Activated T-helper 1 cell treated with anti-CD3 and anti-CD28 coated beads, Interleukin-12 subunit alpha, Interleukin-12 subunit beta, Interleukin-2, Interleukin-4 antibody, amounts not matched to agents 30 ng/mL and 10 ng/mL and 1 ng/mL, durations not matched to agents 14 hours and 24 hours and 36 hours (primary cell): ENCODE measurements at regions not wholly inside any gene's neighbourhood (a gene's known extent, or its start where the extent isn't known, plus 50 kb on each side); places are given as distances from the start of the nearest gene placed in this dataset.

ENCODE experiments used
- DNase-seq: peaks from one replicate; pipeline ENCODE4 v3.0.0; 2021; ENCODE audit warnings: low spot score
- H3K27ac Mint-ChIP-seq: one replicate; pipeline ENCODE4 v1.8.0; 2021; ENCODE audit warnings: mild to moderate bottlenecking, mixed read lengths
- H3K27me3 Mint-ChIP-seq: one replicate; pipeline ENCODE4 v1.8.0; 2022; ENCODE audit warnings: mild to moderate bottlenecking, moderate library complexity, mixed read lengths; ENCODE audit not compliant: insufficient read depth
- H3K36me3 Mint-ChIP-seq: one replicate; pipeline ENCODE4 v1.8.0; 2021; ENCODE audit warnings: low read depth, mixed read lengths
- H3K4me1 Mint-ChIP-seq: one replicate; pipeline ENCODE4 v1.8.0; 2021; ENCODE audit warnings: low read depth, mixed read lengths
- H3K4me3 Mint-ChIP-seq: one replicate; pipeline ENCODE4 v1.8.0; 2021; ENCODE audit warnings: mild to moderate bottlenecking, moderate library complexity, mixed read lengths
- H3K9me3 Mint-ChIP-seq: one replicate; pipeline ENCODE4 v1.8.0; 2021; ENCODE audit warnings: mixed read lengths
- intact Hi-C: fragments of 100-400 bp; cut with micrococcal nuclease; formaldehyde crosslinking; loops from one replicate; pipeline ENCODE4 v1.15.1; 2024

GRCh38 chr5:128671943-128672342, 133.9 kb upstream of the FBN2 start:
- no peak for DNase-seq
- intact Hi-C loops = no loop called here
- Mint-ChIP-seq H3K9me3 (peaks cover 5% of the 10 kb centered on the region), H3K4me3 (no peak overlapping the region), H3K36me3 (no peaks in the 10 kb centered on the region), H3K4me1 (no peaks in the 10 kb centered on the region), H3K27ac (no peak overlapping the region), H3K27me3 (peaks cover 3% of the 10 kb centered on the region)

GRCh38 chr5:128673000-128673399, 135.0 kb upstream of the FBN2 start:
- Mint-ChIP-seq H3K27me3 (peaks cover 3% of the 10 kb centered on the region), H3K9me3 (peaks cover 5% of the 10 kb centered on the region), H3K4me3 (no peak overlapping the region), H3K36me3 (no peaks in the 10 kb centered on the region), H3K27ac (no peak overlapping the region), H3K4me1 (no peaks in the 10 kb centered on the region)
- DNase-seq = no peak
- intact Hi-C loops = no loop called here

GRCh38 chr5:128673411-128673957, 135.4 kb upstream of the FBN2 start:
- H3K4me3 Mint-ChIP-seq = no peak overlapping the region

GRCh38 chr5:128673970-128674369, 135.9 kb upstream of the FBN2 start:
- no peaks in the 10 kb centered on the region for H3K36me3 Mint-ChIP-seq
- peaks cover 5% of the 10 kb centered on the region for H3K9me3 Mint-ChIP-seq
- no peak for DNase-seq
- H3K4me1 Mint-ChIP-seq = no peaks in the 10 kb centered on the region
- H3K27me3 Mint-ChIP-seq = peaks cover 3% of the 10 kb centered on the region
- intact Hi-C loops = no loop called here
- H3K27ac Mint-ChIP-seq = no peak overlapping the region
- H3K4me3 Mint-ChIP-seq = no peak overlapping the region

More at GRCh38 chr5:128673411-128673957, 135.4 kb upstream of the FBN2 start:
- Mint-ChIP-seq H3K27ac (no peak overlapping the region), H3K27me3 (peaks cover 3% of the 10 kb centered on the region), H3K4me1 (no peaks in the 10 kb centered on the region), H3K36me3 (no peaks in the 10 kb centered on the region), H3K9me3 (peaks cover 5% of the 10 kb centered on the region)
- intact Hi-C loops = no loop called here
- DNase-seq = no peak

GRCh38 chr5:128674837-128675446, 136.9 kb upstream of the FBN2 start:
- intact Hi-C loops = loop anchor here (1.0 kb wide), 1 partner anchor 1111 kb away; no protein-coding TSS in a partner anchor
- no peak for DNase-seq
- H3K36me3 Mint-ChIP-seq = no peaks in the 10 kb centered on the region

GRCh38 chr5:128681096-128681495, 143.1 kb upstream of the FBN2 start:
- Mint-ChIP-seq H3K27me3 (no peaks in the 10 kb centered on the region), H3K36me3 (no peaks in the 10 kb centered on the region), H3K9me3 (no peaks in the 10 kb centered on the region), H3K4me1 (no peaks in the 10 kb centered on the region), H3K27ac (no peak overlapping the region), H3K4me3 (no peak overlapping the region)
- intact Hi-C loops = no loop called here
- no peak for DNase-seq

More at GRCh38 chr5:128674837-128675446, 136.9 kb upstream of the FBN2 start:
- H3K27ac Mint-ChIP-seq = no peak overlapping the region
- no peaks in the 10 kb centered on the region for H3K4me1 Mint-ChIP-seq
- H3K9me3 Mint-ChIP-seq = peaks cover 5% of the 10 kb centered on the region
- H3K27me3 Mint-ChIP-seq = peaks cover 3% of the 10 kb centered on the region
- no peak overlapping the region for H3K4me3 Mint-ChIP-seq

GRCh38 chr5:128681764-128682592, 143.9 kb upstream of the FBN2 start:
- Mint-ChIP-seq H3K27me3 (no peaks in the 10 kb centered on the region), H3K9me3 (no peaks in the 10 kb centered on the region), H3K4me1 (no peaks in the 10 kb centered on the region), H3K4me3 (no peak overlapping the region), H3K36me3 (no peaks in the 10 kb centered on the region), H3K27ac (no peak overlapping the region)
- intact Hi-C loops = no loop called here
- DNase-seq = no peak

- Mint-ChIP-seq H3K4me1 (no peaks in the 10 kb centered on the region), H3K27ac (no peak overlapping the region), H3K36me3 (no peaks in the 10 kb centered on the region), H3K4me3 (no peak overlapping the region), H3K27me3 (no peaks in the 10 kb centered on the region), H3K9me3 (no peaks in the 10 kb centered on the region)
- intact Hi-C loops = no loop called here
- no peak for DNase-seq
These were observed 144.6 kb upstream of the FBN2 start for GRCh38 chr5:128682669-128683068.

GRCh38 chr5:128684961-128685360, 146.9 kb upstream of the FBN2 start:
- Mint-ChIP-seq H3K9me3 (no peaks in the 10 kb centered on the region), H3K27me3 (no peaks in the 10 kb centered on the region), H3K36me3 (no peaks in the 10 kb centered on the region), H3K4me3 (no peak overlapping the region), H3K27ac (no peak overlapping the region), H3K4me1 (no peaks in the 10 kb centered on the region)
- no peak for DNase-seq
- intact Hi-C loops = no loop called here

- Mint-ChIP-seq H3K27ac (no peak overlapping the region), H3K36me3 (no peaks in the 10 kb centered on the region), H3K4me3 (no peak overlapping the region), H3K9me3 (no peaks in the 10 kb centered on the region), H3K27me3 (no peaks in the 10 kb centered on the region), H3K4me1 (no peaks in the 10 kb centered on the region)
- DNase-seq = no peak
- intact Hi-C loops = no loop called here
These were observed 149.9 kb upstream of the FBN2 start for GRCh38 chr5:128687930-128688329.

- intact Hi-C loops = no loop called here
- Mint-ChIP-seq H3K36me3 (no peaks in the 10 kb centered on the region), H3K27ac (no peak overlapping the region), H3K4me1 (no peaks in the 10 kb centered on the region), H3K27me3 (no peaks in the 10 kb centered on the region), H3K4me3 (no peak overlapping the region), H3K9me3 (no peaks in the 10 kb centered on the region)
- no peak for DNase-seq
These were observed 155.7 kb upstream of the FBN2 start for GRCh38 chr5:128693764-128694163.

GRCh38 chr5:128695791-128696530, 157.9 kb upstream of the FBN2 start:
- Mint-ChIP-seq H3K27ac (no peak overlapping the region), H3K9me3 (no peaks in the 10 kb centered on the region), H3K4me1 (no peaks in the 10 kb centered on the region), H3K4me3 (no peak overlapping the region), H3K27me3 (no peaks in the 10 kb centered on the region), H3K36me3 (no peaks in the 10 kb centered on the region)
- no peak for DNase-seq
- intact Hi-C loops = no loop called here

GRCh38 chr5:128701301-128701700, 163.3 kb upstream of the FBN2 start:
- H3K9me3 Mint-ChIP-seq = no peaks in the 10 kb centered on the region
- H3K27me3 Mint-ChIP-seq = no peaks in the 10 kb centered on the region
- intact Hi-C loops = no loop called here
- no peak for DNase-seq
- H3K4me1 Mint-ChIP-seq = no peaks in the 10 kb centered on the region
- no peaks in the 10 kb centered on the region for H3K36me3 Mint-ChIP-seq
- no peak overlapping the region for H3K4me3 Mint-ChIP-seq
- H3K27ac Mint-ChIP-seq = no peak overlapping the region
